Mesendoderm (in vitro differentiated cells): ENCODE measurements at regions not wholly inside any gene's neighbourhood (a gene's known extent, or its start where the extent isn't known, plus 50 kb on each side); places are given as distances from the start of the nearest gene placed in this dataset.

Source experiments
- DNase-seq: peaks from one replicate; pipeline ENCODE4 v3.0.0; 2013
- H2AK5ac ChIP-seq: 2 replicates; pipeline ENCODE4 v1.6.1; 2013; ENCODE audit warnings: low read length, inconsistent platforms
- H2BK120ac ChIP-seq: 2 replicates; pipeline ENCODE4 v1.6.1; 2013; ENCODE audit warnings: low read depth, mild to moderate bottlenecking, low read length, moderate library complexity, mixed read lengths
- H2BK15ac ChIP-seq: replicated peaks from 2 replicates; pipeline ENCODE4 v1.6.1; 2013; ENCODE audit warnings: low read depth, mild to moderate bottlenecking, moderate library complexity
- H2BK5ac ChIP-seq: 2 replicates; pipeline ENCODE4 v1.6.1; 2013; ENCODE audit warnings: low read length, inconsistent platforms
- H3K18ac ChIP-seq: 2 replicates; pipeline ENCODE4 v1.6.1; 2013; ENCODE audit warnings: mild to moderate bottlenecking, low read length, mixed read lengths
- H3K23ac ChIP-seq: one replicate; pipeline ENCODE4 v1.6.1; 2013; ENCODE audit warnings: low read length
- H3K27ac ChIP-seq: 2 replicates; pipeline ENCODE4 v1.5.1; 2013; ENCODE audit warnings: low read depth, mild to moderate bottlenecking, inconsistent platforms, low read length, moderate library complexity
- H3K27me3 ChIP-seq: 2 replicates; pipeline ENCODE4 v1.6.1; 2013; ENCODE audit warnings: low read length, control low read depth, mild to moderate bottlenecking, inconsistent platforms; ENCODE audit not compliant: insufficient read depth, poor library complexity
- H3K36me3 ChIP-seq: 2 replicates; pipeline ENCODE4 v1.6.1; 2013; ENCODE audit warnings: low read length, inconsistent platforms; ENCODE audit not compliant: control insufficient read depth, insufficient read depth
- H3K4ac ChIP-seq: one replicate; pipeline ENCODE4 v1.6.1; 2013; ENCODE audit warnings: low read depth, mild to moderate bottlenecking, low read length, moderate library complexity
- H3K4me1 ChIP-seq: 2 replicates; pipeline ENCODE4 v1.6.1; 2013; ENCODE audit warnings: low read depth, low read length, inconsistent platforms; ENCODE audit not compliant: control insufficient read depth
- H3K4me2 ChIP-seq: 2 replicates; pipeline ENCODE4 v1.6.1; 2013; ENCODE audit warnings: low read length
- H3K4me3 ChIP-seq: 2 replicates; pipeline ENCODE4 v1.5.1; 2013; ENCODE audit warnings: mild to moderate bottlenecking, low read length
- H3K56ac ChIP-seq: one replicate; pipeline ENCODE4 v1.6.1; 2013; ENCODE audit warnings: low read length
- H3K79me1 ChIP-seq: 2 replicates; pipeline ENCODE4 v1.6.1; 2013; ENCODE audit warnings: low read length, inconsistent platforms
- H3K79me2 ChIP-seq: 2 replicates; pipeline ENCODE4 v1.6.1; 2013; ENCODE audit warnings: mild to moderate bottlenecking, low read length; ENCODE audit not compliant: control insufficient read depth, insufficient read depth
- H3K9ac ChIP-seq: 2 replicates; pipeline ENCODE4 v1.6.1; 2013; ENCODE audit warnings: low read length, inconsistent platforms
- H4K5ac ChIP-seq: one replicate; pipeline ENCODE4 v1.6.1; 2013; ENCODE audit warnings: low read length
- H4K8ac ChIP-seq: one replicate; pipeline ENCODE4 v1.6.1; 2013; ENCODE audit warnings: low read depth, mild to moderate bottlenecking, control low read depth, low read length, moderate library complexity
- WGBS: extraction: QIAGEN DNeasy Blood & Tissue Kit; methylation state at CpG from one replicate; pipeline ENCODE4 v1.1.7; 2013; ENCODE audit warnings: low lambda C conversion rate, missing lambda C conversion rate; ENCODE audit not compliant: insufficient coverage; ENCODE audit errors: extremely low coverage; 5-methylcytosine and 5-hydroxymethylcytosine counted together

DNA sequence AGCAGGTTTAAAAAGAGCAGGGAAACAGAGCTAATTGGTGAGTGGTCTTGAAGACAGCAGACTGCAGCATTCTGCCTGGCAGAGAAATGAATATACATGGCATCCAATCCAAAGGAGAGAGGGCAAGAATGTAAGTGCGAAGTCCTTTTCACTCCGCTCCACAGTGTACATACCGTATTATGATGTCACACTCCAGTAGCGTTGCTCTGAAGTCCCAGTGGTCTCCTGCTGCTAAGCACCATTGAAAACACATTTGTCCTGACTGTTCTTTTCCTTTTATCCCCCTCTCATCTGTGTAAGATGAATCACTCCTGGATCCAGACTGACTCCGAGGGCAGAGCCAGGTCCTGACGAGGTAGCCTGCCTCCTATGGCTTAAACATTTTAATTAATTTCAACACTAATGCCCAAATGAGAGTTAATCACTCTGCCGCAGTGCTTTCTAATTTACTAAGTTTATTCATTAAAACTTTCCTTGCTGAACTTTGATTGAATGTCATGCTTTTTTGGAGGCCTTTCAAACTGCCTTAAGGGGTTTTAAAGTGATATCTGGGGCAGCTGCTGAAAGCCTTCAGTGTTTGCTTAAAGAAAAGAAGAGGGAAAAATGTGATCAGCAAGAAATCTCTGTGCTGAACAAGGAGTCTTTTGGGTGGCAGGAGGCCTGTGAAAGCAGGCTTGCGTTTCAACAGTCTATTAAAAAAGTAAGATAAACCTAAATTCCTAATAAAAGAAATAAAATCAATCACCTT, 227.2 kb downstream of the ATG4C start:
- H3K4me3 ChIP-seq = no peak overlapping the region
- H3K27me3 ChIP-seq = no peaks in the 10 kb centered on the region
- H3K18ac ChIP-seq = no peak overlapping the region
- WGBS = no CpG with 5 or more reads among the region's 8 CpGs
- no peaks in the 10 kb centered on the region for H3K79me2 ChIP-seq
- no peak for DNase-seq
- H3K9ac ChIP-seq = no peak overlapping the region
- H2BK15ac ChIP-seq = no peak overlapping the region
- H2AK5ac ChIP-seq = no peak overlapping the region
- H4K5ac ChIP-seq = no peak overlapping the region
- H4K8ac ChIP-seq = no peak overlapping the region
- H3K4me1 ChIP-seq = no peaks in the 10 kb centered on the region
- H2BK120ac ChIP-seq = no peak overlapping the region
- no peaks in the 10 kb centered on the region for H3K36me3 ChIP-seq
- H3K27ac ChIP-seq = no peak overlapping the region
- no peak overlapping the region for H3K23ac ChIP-seq
- no peak overlapping the region for H3K4ac ChIP-seq
- H3K79me1 ChIP-seq = no peaks in the 10 kb centered on the region
- no peak overlapping the region for H2BK5ac ChIP-seq
- no peak overlapping the region for H3K4me2 ChIP-seq
- H3K56ac ChIP-seq = no peak overlapping the region

DNA sequence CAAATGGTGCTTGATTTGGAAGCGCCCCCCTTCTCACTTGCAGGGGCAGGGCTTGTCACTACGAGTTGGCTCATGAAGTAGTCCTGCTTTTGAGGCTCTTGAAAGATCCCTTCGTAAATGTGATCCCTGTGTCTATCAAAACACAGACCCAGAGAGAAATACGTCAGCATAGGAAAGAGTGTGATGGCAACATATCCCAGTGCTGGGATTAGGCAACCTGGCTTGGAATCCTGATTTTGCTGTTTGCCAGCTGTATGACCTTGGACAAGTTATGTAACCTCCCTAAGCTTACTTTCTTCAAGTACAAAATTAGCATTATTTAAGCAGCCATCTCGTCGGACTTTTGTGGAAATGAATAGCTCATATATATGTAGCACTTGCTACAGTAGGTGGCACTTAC, 228.4 kb downstream of the ATG4C start:
- Histone ChIP-seq H4K5ac (no peak overlapping the region), H3K4me3 (no peak overlapping the region), H3K79me2 (no peaks in the 10 kb centered on the region), H3K4ac (no peak overlapping the region), H3K56ac (no peak overlapping the region), H2BK120ac (no peak overlapping the region), H3K4me1 (no peaks in the 10 kb centered on the region), H3K27me3 (no peaks in the 10 kb centered on the region), H4K8ac (no peak overlapping the region), H3K9ac (no peak overlapping the region), H3K4me2 (no peak overlapping the region), H2BK5ac (no peak overlapping the region), H3K36me3 (no peaks in the 10 kb centered on the region), H2AK5ac (no peak overlapping the region), H2BK15ac (no peak overlapping the region), H3K79me1 (no peaks in the 10 kb centered on the region), H3K18ac (no peak overlapping the region), H3K27ac (no peak overlapping the region), H3K23ac (no peak overlapping the region)
- DNase-seq = no peak
- no CpG with 5 or more reads among the region's 6 CpGs for WGBS

DNA sequence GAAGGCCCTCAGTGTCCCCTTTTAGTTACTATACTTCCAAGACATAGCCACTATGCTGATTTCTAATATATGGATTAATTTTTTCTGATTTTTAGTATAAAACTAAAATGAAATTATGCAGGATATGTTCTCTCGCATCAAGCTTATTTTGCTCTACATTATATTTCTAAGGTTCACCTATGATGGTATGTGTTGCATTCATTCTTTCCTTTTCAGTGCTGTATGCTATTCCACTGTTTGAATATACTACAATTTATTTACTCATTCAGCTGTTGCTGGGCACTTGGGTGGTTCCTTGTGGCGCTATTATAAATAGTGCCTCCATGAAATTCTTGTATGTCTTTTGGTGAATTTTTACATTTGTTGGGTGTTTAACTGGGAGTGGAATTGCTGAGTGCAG, 230.3 kb downstream of the ATG4C start:
- no peak overlapping the region for H2BK120ac ChIP-seq
- H3K79me1 ChIP-seq = no peaks in the 10 kb centered on the region
- no peak overlapping the region for H3K23ac ChIP-seq
- no peak overlapping the region for H3K4me3 ChIP-seq
- no peak overlapping the region for H2BK15ac ChIP-seq
- no peak overlapping the region for H3K9ac ChIP-seq
- H3K18ac ChIP-seq = no peak overlapping the region
- DNase-seq = no peak
- no peak overlapping the region for H4K5ac ChIP-seq
- no peak overlapping the region for H2AK5ac ChIP-seq
- no peaks in the 10 kb centered on the region for H3K4me1 ChIP-seq
- H3K56ac ChIP-seq = no peak overlapping the region
- no peaks in the 10 kb centered on the region for H3K36me3 ChIP-seq
- no peak overlapping the region for H3K4ac ChIP-seq
- H4K8ac ChIP-seq = no peak overlapping the region
- no peaks in the 10 kb centered on the region for H3K27me3 ChIP-seq
- H2BK5ac ChIP-seq = no peak overlapping the region
- H3K4me2 ChIP-seq = no peak overlapping the region
- no CpG with 5 or more reads among the region's 2 CpGs for WGBS
- H3K79me2 ChIP-seq = no peaks in the 10 kb centered on the region
- H3K27ac ChIP-seq = no peak overlapping the region

DNA sequence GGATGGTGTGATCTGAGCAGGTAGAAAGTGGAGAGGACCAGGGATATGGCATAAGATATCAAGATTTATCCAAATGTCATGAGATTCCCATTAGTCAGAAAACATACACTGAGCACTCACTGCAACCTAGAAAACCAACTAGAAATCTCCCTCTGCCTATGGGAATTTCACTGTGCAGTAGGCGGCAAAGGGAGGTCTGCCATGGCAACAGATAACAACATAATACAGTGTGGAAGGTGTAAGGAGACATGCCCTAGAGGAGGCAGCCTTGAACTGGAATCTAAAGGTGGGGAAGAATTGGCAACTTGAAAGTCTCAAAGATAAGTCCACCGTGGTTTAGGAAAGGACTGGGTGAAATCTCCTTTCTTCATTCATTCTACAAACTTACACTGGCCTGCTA, 238.4 kb downstream of the ATG4C start:
- H3K36me3 ChIP-seq = no peaks in the 10 kb centered on the region
- no CpG with 5 or more reads among the region's 2 CpGs for WGBS
- peak; percentile 61 for DNase-seq
- no peaks in the 10 kb centered on the region for H3K79me1 ChIP-seq
- H3K4me3 ChIP-seq = no peak overlapping the region
- H3K27me3 ChIP-seq = no peaks in the 10 kb centered on the region
- H2BK120ac ChIP-seq = no peak overlapping the region
- no peak overlapping the region for H3K4me2 ChIP-seq
- H3K4ac ChIP-seq = no peak overlapping the region
- H2BK15ac ChIP-seq = no peak overlapping the region
- no peaks in the 10 kb centered on the region for H3K79me2 ChIP-seq
- no peak overlapping the region for H3K56ac ChIP-seq
- no peak overlapping the region for H3K23ac ChIP-seq
- no peak overlapping the region for H4K5ac ChIP-seq
- no peak overlapping the region for H3K18ac ChIP-seq
- H4K8ac ChIP-seq = no peak overlapping the region
- no peak overlapping the region for H3K27ac ChIP-seq
- H2BK5ac ChIP-seq = no peak overlapping the region
- no peaks in the 10 kb centered on the region for H3K4me1 ChIP-seq
- no peak overlapping the region for H3K9ac ChIP-seq
- no peak overlapping the region for H2AK5ac ChIP-seq

DNA sequence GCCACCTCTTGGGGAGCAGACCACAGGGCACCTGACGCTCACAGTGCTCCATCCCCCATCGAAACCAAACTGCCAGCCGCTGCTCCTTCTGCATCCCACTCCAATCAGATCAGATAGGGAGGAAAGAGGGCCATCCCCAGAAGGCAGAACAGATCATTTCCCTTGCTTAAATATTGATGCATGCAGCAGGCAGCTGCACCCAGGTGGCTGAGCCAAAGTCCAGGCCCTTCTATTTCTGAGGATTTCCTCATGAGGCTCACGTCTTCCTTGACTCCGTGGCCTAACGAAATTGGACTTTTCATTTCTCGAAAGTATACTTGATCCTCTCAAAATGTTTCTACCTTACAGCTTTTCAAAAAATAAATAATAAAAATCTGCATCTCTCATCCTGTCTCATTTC, 239.2 kb downstream of the ATG4C start:
- Histone ChIP-seq H3K4me2 (no peak overlapping the region), H4K8ac (no peak overlapping the region), H3K27me3 (no peaks in the 10 kb centered on the region), H2BK120ac (no peak overlapping the region), H2BK15ac (no peak overlapping the region), H3K9ac (no peak overlapping the region), H3K4ac (no peak overlapping the region), H3K4me1 (no peaks in the 10 kb centered on the region), H3K18ac (no peak overlapping the region), H3K79me1 (no peaks in the 10 kb centered on the region), H3K23ac (no peak overlapping the region), H3K4me3 (no peak overlapping the region), H3K36me3 (no peaks in the 10 kb centered on the region), H3K27ac (no peak overlapping the region), H3K79me2 (no peaks in the 10 kb centered on the region), H2BK5ac (no peak overlapping the region), H3K56ac (no peak overlapping the region), H2AK5ac (no peak overlapping the region), H4K5ac (no peak overlapping the region)
- WGBS = no CpG with 5 or more reads among the region's 7 CpGs
- DNase-seq = no peak

DNA sequence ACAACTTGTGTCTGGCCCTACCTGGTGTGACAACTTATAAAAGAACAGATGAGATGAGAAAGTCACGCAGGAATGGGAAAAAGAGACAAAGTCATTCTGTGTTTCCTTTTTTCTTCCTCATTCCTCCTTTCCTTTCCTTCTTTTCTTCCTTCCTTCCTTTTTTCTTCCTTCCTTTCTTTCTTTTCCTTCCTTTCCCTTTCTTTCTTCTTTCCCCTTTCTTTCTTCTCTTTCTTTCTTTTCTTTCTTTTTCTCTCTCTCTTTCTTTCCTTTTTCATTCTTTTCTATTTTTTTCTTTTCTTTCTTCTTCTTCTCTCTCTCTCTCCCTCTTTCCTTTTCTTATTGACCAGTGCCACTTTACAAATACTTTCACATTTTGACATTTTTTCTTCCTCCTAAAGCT, 239.7 kb downstream of the ATG4C start:
- Histone ChIP-seq H3K18ac (no peak overlapping the region), H2BK5ac (no peak overlapping the region), H3K23ac (no peak overlapping the region), H3K56ac (no peak overlapping the region), H3K79me2 (no peaks in the 10 kb centered on the region), H3K36me3 (no peaks in the 10 kb centered on the region), H3K4ac (no peak overlapping the region), H3K4me3 (no peak overlapping the region), H4K5ac (no peak overlapping the region), H3K4me2 (no peak overlapping the region), H3K9ac (no peak overlapping the region), H3K79me1 (no peaks in the 10 kb centered on the region), H2BK120ac (no peak overlapping the region), H3K27ac (no peak overlapping the region), H2AK5ac (no peak overlapping the region), H4K8ac (no peak overlapping the region), H3K27me3 (no peaks in the 10 kb centered on the region), H3K4me1 (no peaks in the 10 kb centered on the region), H2BK15ac (no peak overlapping the region)
- no peak for DNase-seq
- WGBS = no CpG with 5 or more reads among the region's 1 CpG
